GM12878 (cell line): ENCODE measurements at regions not wholly inside any gene's neighbourhood (a gene's known extent, or its start where the extent isn't known, plus 50 kb on each side); places are given as distances from the start of the nearest gene placed in this dataset.
"Not testable (repeated sequence)": the region's sequence is repeated elsewhere in the genome, so short reads cannot be mapped to it uniquely, and the experiment has no call there.

Source experiments
- ATAC-seq: fragments of 200-7000 bp; cut with Tn5 transposase; 3 replicates; pipeline ENCODE4 v1.9.1; 2020; ENCODE audit warnings: mild to moderate bottlenecking, moderate library complexity
- BruUV-seq: library from RNA; stranded (reverse); fragments of 400-500 nt; replicated peaks from 2 replicates; lab custom pipeline; 2021; lab: Mats Ljungman, UMichigan
- CTCF ChIA-PET: fragments of 300-600 bp; sonication (Branson Sonifier 250); formaldehyde crosslinking; extraction: SDS; loops from one replicate; lab custom pipeline; 2021; ENCODE audit warnings: inconsistent platforms; lab: Yijun Ruan, JAX
- POLR2A ChIA-PET: fragments of 350-600 bp; formaldehyde crosslinking; extraction: SDS; loops from one replicate; lab custom pipeline; 2021; ENCODE audit warnings: inconsistent platforms; lab: Charles Lee
- RAD21 ChIA-PET: fragments of 300-600 bp; sonication (Branson Sonifier 250); formaldehyde crosslinking; loops from one replicate; lab custom pipeline; 2023; ENCODE audit warnings: antibody characterized with exemption; ENCODE audit not compliant: unreplicated experiment; lab: Charles Lee
- SMC1A ChIA-PET: fragments of 300-600 bp; sonication (Branson Sonifier 250); formaldehyde crosslinking; loops from one replicate; lab custom pipeline; 2023; ENCODE audit not compliant: unreplicated experiment, uncharacterized antibody; lab: Charles Lee
- DNase-seq: peaks from one replicate; pipeline ENCODE4 v3.0.0-alpha.2; 2011; ENCODE audit warnings: low read depth, low spot score
- FAIRE-seq: peaks from 3 replicates; lab custom pipeline; 2011; peaks lifted over from hg19 to GRCh38; lab: Jason Lieb, UNC
- H2AFZ ChIP-seq: 2 replicates; pipeline ENCODE4 v1.6.0; 2011; ENCODE audit warnings: low read depth, low read length, control low read depth; ENCODE audit not compliant: control insufficient read depth
- H3K27ac ChIP-seq: 2 replicates; pipeline ENCODE4 v1.5.1; 2011; ENCODE audit warnings: control low read depth; ENCODE audit not compliant: control insufficient read depth, insufficient read depth
- H3K27me3 ChIP-seq, 2 experiments: replicated peaks in 1 of 2; 2 replicates each; pipeline versions ENCODE4 v1.6.0 to v1.6.1; 2011; ENCODE audit warnings: low read length in 1 of 2; ENCODE audit not compliant: control insufficient read depth in 2 of 2, insufficient read depth in 2 of 2
- H3K36me3 ChIP-seq, 2 experiments: 2 replicates each; pipeline ENCODE4 v1.5.1; 2011; ENCODE audit warnings: low read length in 1 of 2; ENCODE audit not compliant: control insufficient read depth in 2 of 2, insufficient read depth in 2 of 2
- H3K4me1 ChIP-seq: 2 replicates; pipeline ENCODE4 v1.6.1; 2011; ENCODE audit warnings: mild to moderate bottlenecking, low read length, moderate library complexity, mixed read lengths; ENCODE audit not compliant: control insufficient read depth, insufficient read depth
- H3K4me2 ChIP-seq: 2 replicates; pipeline ENCODE4 v1.6.0; 2011; ENCODE audit warnings: control low read depth; ENCODE audit not compliant: control insufficient read depth, insufficient read depth
- H3K4me3 ChIP-seq: fragments of 200-600 bp; sonication (generic); 2 replicates; pipeline ENCODE4 v1.5.1; 2016
- H3K79me2 ChIP-seq: 2 replicates; pipeline ENCODE4 v1.6.0; 2011; ENCODE audit warnings: low read length; ENCODE audit not compliant: control insufficient read depth, insufficient read depth
- H3K9ac ChIP-seq: 2 replicates; pipeline ENCODE4 v1.8.0; 2011; ENCODE audit warnings: low read length, control low read depth, mixed read lengths; ENCODE audit not compliant: control insufficient read depth, insufficient read depth
- H3K9me3 ChIP-seq: replicated peaks from 3 replicates; pipeline ENCODE4 v1.5.1; 2011; ENCODE audit warnings: mild to moderate bottlenecking, low read length; ENCODE audit not compliant: control insufficient read depth, insufficient read depth
- H4K20me1 ChIP-seq: 2 replicates; pipeline ENCODE4 v1.6.0; 2011; ENCODE audit not compliant: control insufficient read depth, insufficient read depth
- HDAC2 ChIP-seq: fragments of 200-600 bp; sonication (generic); IDR thresholded peaks from 2 replicates; pipeline ENCODE4 v1.6.1; 2017
- JUND ChIP-seq: IDR thresholded peaks from 2 replicates; pipeline ENCODE4 v1.6.1; 2012; ENCODE audit warnings: low read depth, mild to moderate bottlenecking, low read length, improper control_type of control experiment, moderate library complexity
- POLR2A ChIP-seq: IDR thresholded peaks from 2 replicates; pipeline ENCODE4 v1.6.1; 2011; ENCODE audit warnings: low read depth, mild to moderate bottlenecking, low read length
- RELB ChIP-seq: fragments of 450-650 bp; IDR thresholded peaks from 2 replicates; pipeline ENCODE4 v1.6.1; 2017; ENCODE audit warnings: low read depth, mild to moderate bottlenecking, moderate library complexity
- SREBF2 ChIP-seq: IDR thresholded peaks from 2 replicates; pipeline ENCODE4 v1.6.1; 2012; ENCODE audit warnings: mild to moderate bottlenecking, low read length
- WGBS: methylation state at CpG from one replicate; pipeline ENCODE4 v1.1.6; 2016; ENCODE audit warnings: low lambda C conversion rate; ENCODE audit not compliant: insufficient replicate concordance, insufficient coverage; ENCODE audit errors: missing lambda C conversion rate; 5-methylcytosine and 5-hydroxymethylcytosine counted together
- in situ Hi-C: fragments of 300-500 bp; cut with MboI; formaldehyde crosslinking; loops from 9 replicates; pipeline ENCODE4 v1.14.3; 2018; ENCODE audit warnings: mixed read lengths
- intact Hi-C: fragments of 100-400 bp; cut with micrococcal nuclease; formaldehyde crosslinking; loops from one replicate; pipeline ENCODE4 v1.14.2; 2022; ENCODE audit not compliant: unreplicated experiment

DNA sequence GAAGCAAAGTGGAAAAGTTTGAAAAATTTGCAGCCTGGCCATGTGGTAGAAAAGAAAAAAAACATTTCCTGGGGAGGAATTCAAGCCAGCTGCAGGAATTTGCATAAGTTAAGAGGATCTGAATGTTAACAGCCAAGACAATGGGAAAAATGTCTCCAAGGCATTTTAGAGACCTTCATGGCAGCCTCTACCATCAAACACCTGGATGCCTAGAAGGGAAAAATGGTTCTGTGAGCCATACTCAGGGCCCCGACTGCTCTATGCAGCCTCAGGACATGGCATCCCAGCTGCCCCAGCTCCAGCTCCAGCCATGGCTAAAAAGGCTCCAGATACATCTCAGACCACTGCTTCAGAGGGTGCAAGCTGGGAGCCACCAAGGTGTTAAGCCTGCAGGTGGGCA, 149.1 kb upstream of the SOX6 start (continued):
- no peak for TF ChIP-seq RELB

GRCh38 chr11:16503891-16504290, 147.5 kb upstream of the SOX6 start:
- H2AFZ ChIP-seq, H3K4me3 ChIP-seq, CTCF ChIA-PET, in situ Hi-C loops, H3K27ac ChIP-seq, H3K27me3 ChIP-seq, H3K79me2 ChIP-seq, H3K36me3 ChIP-seq, BruUV-seq, H3K9ac ChIP-seq, RAD21 ChIA-PET, ATAC-seq, SMC1A ChIA-PET, intact Hi-C loops, H3K4me1 ChIP-seq, H4K20me1 ChIP-seq, H3K4me2 ChIP-seq, H3K9me3 ChIP-seq, FAIRE-seq, DNase-seq: not testable (repeated sequence)
- POLR2A ChIA-PET: interaction anchor here (0.8 kb wide), 1 partner anchor 222 kb away, joined by 3 read pairs; no protein-coding TSS in a partner anchor
- 55% methylated on average over 2 of the region's 2 CpGs for WGBS

DNA sequence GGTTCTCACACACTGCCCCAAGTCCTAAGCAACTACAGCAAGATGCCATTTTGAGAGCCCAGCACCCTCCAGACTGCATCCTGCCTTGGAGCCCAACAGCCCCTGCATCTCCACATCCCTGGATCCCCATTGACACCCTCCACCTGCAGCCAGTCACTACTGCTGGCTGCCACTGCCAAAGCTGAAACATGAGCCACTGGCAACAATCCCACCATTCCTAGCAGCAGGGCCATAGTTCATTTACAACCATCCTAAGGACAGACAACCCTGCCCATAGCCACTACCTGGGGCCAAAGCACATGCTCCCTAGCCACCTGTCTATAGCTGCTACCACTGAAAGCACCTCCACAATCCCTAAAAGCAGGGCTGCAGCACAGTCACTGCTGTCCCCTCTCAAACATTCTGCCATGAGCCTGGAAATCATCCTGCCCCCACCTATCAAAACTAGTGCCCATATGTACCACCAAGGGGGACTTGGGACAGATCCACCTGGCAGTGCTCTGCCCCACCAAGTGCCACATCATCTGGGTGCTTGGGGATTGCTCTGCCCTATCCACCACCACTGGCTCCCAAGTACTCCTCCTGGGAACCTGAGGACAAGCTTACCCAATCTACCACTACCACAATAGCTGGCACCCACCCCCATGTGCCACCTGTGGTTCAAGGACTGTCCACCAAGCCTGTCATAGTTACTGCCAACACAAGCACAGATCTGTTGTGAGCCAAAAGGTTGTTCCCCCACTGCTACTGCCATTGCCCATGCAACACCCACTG, 138.8 kb upstream of the SOX6 start:
- H3K27ac ChIP-seq: no peak overlapping the region
- intact Hi-C loops: no loop called here
- no TSS peak for BruUV-seq
- no peak overlapping the region for H3K4me2 ChIP-seq
- H2AFZ ChIP-seq: no peak overlapping the region
- CTCF ChIA-PET: no interaction called here
- no peaks in the 10 kb centered on the region for H3K79me2 ChIP-seq
- H3K36me3 ChIP-seq: no peaks in the 10 kb centered on the region
- no peak overlapping the region for H3K9ac ChIP-seq
- no peak for FAIRE-seq
- no peak for ATAC-seq
- TF ChIP-seq JUND (no peak), POLR2A (no peak), HDAC2 (no peak), SREBF2 (no peak)
- TF ChIP-seq, all 136 proteins: peak for 0
- no peaks in the 10 kb centered on the region for H4K20me1 ChIP-seq
- in situ Hi-C loops: no loop called here
- ChIA-PET RAD21 (no interaction called here), POLR2A (no interaction called here), SMC1A (no interaction called here)
- no peaks in the 10 kb centered on the region for H3K27me3 ChIP-seq
- no peaks in the 10 kb centered on the region for H3K9me3 ChIP-seq
- no peaks in the 10 kb centered on the region for H3K4me1 ChIP-seq
- no peak overlapping the region for H3K4me3 ChIP-seq
- no peak for DNase-seq
